Putamen (tissue), 1 donor: ENCODE measurements at regions not wholly inside any gene's neighbourhood (a gene's known extent, or its start where the extent isn't known, plus 50 kb on each side); places are given as distances from the start of the nearest gene placed in this dataset.

Experiments used
- DNase-seq: peaks from one replicate; pipeline ENCODE4 v3.0.0-alpha.2; 2016; ENCODE audit warnings: low spot score

GRCh38 chr6:140980265-140980887, 1152.3 kb upstream of the GJE1 start:
- no peak for DNase-seq

- no peak for DNase-seq
Observed at GRCh38 chr6:140979642-140980091, 1153.1 kb upstream of the GJE1 start.

- DNase-seq = no peak
Observed at GRCh38 chr6:140977403-140977802, 1155.3 kb upstream of the GJE1 start.

- DNase-seq = no peak
Observed at GRCh38 chr6:140976806-140977205, 1155.9 kb upstream of the GJE1 start.

- no peak for DNase-seq
Observed at GRCh38 chr6:140970485-140970884, 1162.2 kb upstream of the GJE1 start.

GRCh38 chr6:140968062-140968461, 1164.7 kb upstream of the GJE1 start:
- DNase-seq = no peak

GRCh38 chr6:140966676-140967075, 1166.0 kb upstream of the GJE1 start:
- DNase-seq = no peak

GRCh38 chr6:140960566-140960965, 1172.2 kb upstream of the GJE1 start:
- no peak for DNase-seq

- DNase-seq = no peak
Observed at GRCh38 chr6:140957386-140957785, 1175.3 kb upstream of the GJE1 start.

- DNase-seq = no peak
Observed at GRCh38 chr6:140956571-140957369, 1176.0 kb upstream of the GJE1 start.

- DNase-seq = no peak
Observed at GRCh38 chr6:140940251-140940925, 1192.3 kb upstream of the GJE1 start.

GRCh38 chr6:140932909-140933308, 1199.8 kb upstream of the GJE1 start:
- no peak for DNase-seq

- no peak for DNase-seq
Observed at GRCh38 chr6:140931581-140931980, 1201.1 kb upstream of the GJE1 start.

- no peak for DNase-seq
Observed at GRCh38 chr6:140929121-140929520, 1203.6 kb upstream of the GJE1 start.

- no peak for DNase-seq
Observed at GRCh38 chr6:140923048-140923447, 1209.7 kb upstream of the GJE1 start.

- peak; percentile 6 for DNase-seq
Observed at GRCh38 chr6:140921366-140922226, 1211.1 kb upstream of the GJE1 start.

- DNase-seq = no peak
Observed at GRCh38 chr6:140917911-140918310, 1214.8 kb upstream of the GJE1 start.

- DNase-seq = no peak
Observed at GRCh38 chr6:140915551-140915950, 1217.2 kb upstream of the GJE1 start.

- no peak for DNase-seq
Observed at GRCh38 chr6:140915103-140915502, 1217.6 kb upstream of the GJE1 start.

GRCh38 chr6:140912686-140913085, 1220.0 kb upstream of the GJE1 start:
- no peak for DNase-seq

GRCh38 chr6:140909625-140910024, 1223.1 kb upstream of the GJE1 start:
- DNase-seq = no peak

- DNase-seq = no peak
Observed at GRCh38 chr6:140909156-140909555, 1223.6 kb upstream of the GJE1 start.
